ENCODE measurements at regions not wholly inside any gene's neighbourhood (a gene's known extent, or its start where the extent isn't known, plus 50 kb on each side); places are given as distances from the start of the nearest gene placed in this dataset.

GRCh38 chr9:31541721-31542281 is 842.6 kb upstream of the ACO1 start:
- TF ChIP-seq EP300 (IDR thresholded peaks at IDR 0.05) (no peak), POLR2A (IDR thresholded peaks at IDR 0.05) (no peak)

Measured in ovary (tissue), 1 donor.